ENCODE measurements at regions not wholly inside any gene's neighbourhood (a gene's known extent, or its start where the extent isn't known, plus 50 kb on each side); places are given as distances from the start of the nearest gene placed in this dataset.

- no peaks in the 10 kb centered on the region for H3K79me2 ChIP-seq (ENCODE audit: insufficient read depth, low read length)
- H3K27ac ChIP-seq (ENCODE audit: low read depth, low read length), result peak overlapping the region; percentile 54
- no peak overlapping the region for H3K27ac Mint-ChIP-seq (ENCODE audit: unreplicated experiment)
- peaks cover 45% of the 10 kb centered on the region for H3K4me1 Mint-ChIP-seq (ENCODE audit: low read depth, unreplicated experiment)
- H3K27me3 Mint-ChIP-seq (ENCODE audit: low read depth, unreplicated experiment), result no peaks in the 10 kb centered on the region
- no peaks in the 10 kb centered on the region for H3K9me3 Mint-ChIP-seq (ENCODE audit: unreplicated experiment)
- DNase-seq (ENCODE audit: low read depth) (peak; percentile 37), FAIRE-seq (no peak)
- TF ChIP-seq EZH2 (IDR thresholded peaks at IDR 0.05; ENCODE audit: insufficient read depth, low read length) (no peak), CTCF (IDR thresholded peaks at IDR 0.05; ENCODE audit: insufficient read depth, low read depth, low read length) (no peak)
- H3K9me3 ChIP-seq (ENCODE audit: insufficient read depth, low read depth, low read length), result no peaks in the 10 kb centered on the region
- no peak overlapping the region for H2AFZ ChIP-seq (ENCODE audit: low read depth, low read length)
- no peak overlapping the region for H3K9ac ChIP-seq (ENCODE audit: low read length)
- no peaks in the 10 kb centered on the region for H3K27me3 ChIP-seq (ENCODE audit: insufficient read depth, low read length)
- no peaks in the 10 kb centered on the region for H3K36me3 ChIP-seq (ENCODE audit: insufficient read depth, low read length)
- no peaks in the 10 kb centered on the region for H3K36me3 Mint-ChIP-seq (ENCODE audit: low read depth, unreplicated experiment)
- peaks cover 37% of the 10 kb centered on the region for H3K4me1 ChIP-seq (ENCODE audit: insufficient read depth, low read length)
- peak overlapping the region; percentile 69 for H3K4me2 ChIP-seq (ENCODE audit: low read length)
- no peak overlapping the region for H3K4me3 Mint-ChIP-seq (ENCODE audit: unreplicated experiment)
- H4K20me1 ChIP-seq (ENCODE audit: insufficient read depth, low read length), result no peaks in the 10 kb centered on the region
- no peak overlapping the region for H3K4me3 ChIP-seq (ENCODE audit: insufficient read depth, low read depth, low read length)
These were observed 226.9 kb downstream of the VAPA start for GRCh38 chr18:10140461-10141282.

- no peaks in the 10 kb centered on the region for H3K9me3 Mint-ChIP-seq (ENCODE audit: unreplicated experiment)
- H3K4me1 ChIP-seq (ENCODE audit: insufficient read depth, low read length), result peaks cover 37% of the 10 kb centered on the region
- no peaks in the 10 kb centered on the region for H3K36me3 ChIP-seq (ENCODE audit: insufficient read depth, low read length)
- no peak overlapping the region for H3K4me3 Mint-ChIP-seq (ENCODE audit: unreplicated experiment)
- no peak overlapping the region for H3K27ac ChIP-seq (ENCODE audit: low read depth, low read length)
- no peak overlapping the region for H3K4me2 ChIP-seq (ENCODE audit: low read length)
- H3K79me2 ChIP-seq (ENCODE audit: insufficient read depth, low read length), result no peaks in the 10 kb centered on the region
- peaks cover 45% of the 10 kb centered on the region for H3K4me1 Mint-ChIP-seq (ENCODE audit: low read depth, unreplicated experiment)
- H3K27me3 Mint-ChIP-seq (ENCODE audit: low read depth, unreplicated experiment), result peaks cover 7% of the 10 kb centered on the region
- FAIRE-seq (no peak), DNase-seq (ENCODE audit: low read depth) (no peak)
- H3K36me3 Mint-ChIP-seq (ENCODE audit: low read depth, unreplicated experiment), result no peaks in the 10 kb centered on the region
- no peak for TF ChIP-seq CTCF (IDR thresholded peaks at IDR 0.05; ENCODE audit: insufficient read depth, low read depth, low read length)
- no peak for TF ChIP-seq EZH2 (IDR thresholded peaks at IDR 0.05; ENCODE audit: insufficient read depth, low read length)
- no peak overlapping the region for H2AFZ ChIP-seq (ENCODE audit: low read depth, low read length)
- H3K9me3 ChIP-seq (ENCODE audit: insufficient read depth, low read depth, low read length), result no peaks in the 10 kb centered on the region
- H3K9ac ChIP-seq (ENCODE audit: low read length), result no peak overlapping the region
- H3K27me3 ChIP-seq (ENCODE audit: insufficient read depth, low read length), result no peaks in the 10 kb centered on the region
- no peak overlapping the region for H3K27ac Mint-ChIP-seq (ENCODE audit: unreplicated experiment)
- H3K4me3 ChIP-seq (ENCODE audit: insufficient read depth, low read depth, low read length), result no peak overlapping the region
- no peaks in the 10 kb centered on the region for H4K20me1 ChIP-seq (ENCODE audit: insufficient read depth, low read length)
These were observed 227.7 kb downstream of the VAPA start for GRCh38 chr18:10141559-10141958.

- no peaks in the 10 kb centered on the region for H3K36me3 Mint-ChIP-seq (ENCODE audit: low read depth, unreplicated experiment)
- FAIRE-seq, result no peak
- H3K27ac Mint-ChIP-seq (ENCODE audit: unreplicated experiment), result no peak overlapping the region
- H3K9me3 Mint-ChIP-seq (ENCODE audit: unreplicated experiment), result no peaks in the 10 kb centered on the region
- H3K27ac ChIP-seq (ENCODE audit: low read depth, low read length), result no peak overlapping the region
- H3K79me2 ChIP-seq (ENCODE audit: insufficient read depth, low read length), result no peaks in the 10 kb centered on the region
- no peak overlapping the region for H2AFZ ChIP-seq (ENCODE audit: low read depth, low read length)
- TF ChIP-seq EZH2 (IDR thresholded peaks at IDR 0.05; ENCODE audit: insufficient read depth, low read length), result no peak
- TF ChIP-seq CTCF (IDR thresholded peaks at IDR 0.05; ENCODE audit: insufficient read depth, low read depth, low read length), result no peak
- peaks cover 37% of the 10 kb centered on the region for H3K4me1 ChIP-seq (ENCODE audit: insufficient read depth, low read length)
- H4K20me1 ChIP-seq (ENCODE audit: insufficient read depth, low read length), result no peaks in the 10 kb centered on the region
- H3K27me3 ChIP-seq (ENCODE audit: insufficient read depth, low read length), result no peaks in the 10 kb centered on the region
- no peak overlapping the region for H3K4me3 Mint-ChIP-seq (ENCODE audit: unreplicated experiment)
- H3K9ac ChIP-seq (ENCODE audit: low read length), result no peak overlapping the region
- H3K9me3 ChIP-seq (ENCODE audit: insufficient read depth, low read depth, low read length), result no peaks in the 10 kb centered on the region
- no peak overlapping the region for H3K4me2 ChIP-seq (ENCODE audit: low read length)
- no peak for DNase-seq (ENCODE audit: low read depth)
- H3K27me3 Mint-ChIP-seq (ENCODE audit: low read depth, unreplicated experiment), result peaks cover 10% of the 10 kb centered on the region
- H3K36me3 ChIP-seq (ENCODE audit: insufficient read depth, low read length), result no peaks in the 10 kb centered on the region
- H3K4me3 ChIP-seq (ENCODE audit: insufficient read depth, low read depth, low read length), result no peak overlapping the region
- peaks cover 45% of the 10 kb centered on the region for H3K4me1 Mint-ChIP-seq (ENCODE audit: low read depth, unreplicated experiment)
These were observed 228.2 kb downstream of the VAPA start for GRCh38 chr18:10142056-10142455.

All from astrocyte (in vitro differentiated cells and primary cell).